ENCODE measurements at regions not wholly inside any gene's neighbourhood (a gene's known extent, or its start where the extent isn't known, plus 50 kb on each side); places are given as distances from the start of the nearest gene placed in this dataset.

- peak overlapping the region in 1 of 3 experiments; percentile 23 for H3K4me3 Mint-ChIP-seq
- peak overlapping the region; percentile 69 to 85 (median 75) for H3K27ac Mint-ChIP-seq
- no peaks in the 10 kb centered on the region for H3K36me3 Mint-ChIP-seq (ENCODE audit: low read depth)
- H3K4me1 Mint-ChIP-seq: peaks cover 24% of the 10 kb centered on the region
- no peak for TF ChIP-seq CTCF (IDR thresholded peaks at IDR 0.05; ENCODE audit: unreplicated experiment in 3 of 3)
- no peaks in the 10 kb centered on the region for H3K27me3 Mint-ChIP-seq (ENCODE audit: low read depth)
- H3K9me3 Mint-ChIP-seq: peaks cover 10% of the 10 kb centered on the region
These were observed 249.1 kb upstream of the LYZL1 start for GRCh38 chr10:29039677-29040189.

DNA sequence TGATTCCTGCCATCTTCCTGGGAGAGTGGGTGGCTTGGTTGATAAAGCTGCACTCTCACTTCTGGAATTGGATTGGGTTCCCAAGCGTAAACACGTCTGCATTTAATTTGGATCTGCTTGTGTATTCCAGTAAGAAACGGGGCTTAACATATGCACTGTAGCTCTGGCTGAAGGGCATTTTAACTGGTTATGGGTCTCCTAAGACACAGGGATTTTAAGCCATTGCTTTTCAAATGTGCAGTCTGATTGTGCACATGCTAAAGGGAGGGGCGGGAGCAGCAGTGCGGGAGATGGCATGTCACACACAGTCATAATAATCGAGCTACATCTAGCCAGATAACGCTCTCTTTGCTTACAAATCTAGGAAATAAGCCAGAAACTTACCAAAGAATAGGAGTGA, 247.3 kb upstream of the LYZL1 start:
- TF ChIP-seq CTCF (IDR thresholded peaks at IDR 0.05; ENCODE audit: unreplicated experiment in 3 of 3): no peak
- peaks cover 24% of the 10 kb centered on the region for H3K4me1 Mint-ChIP-seq
- H3K27ac Mint-ChIP-seq: peak overlapping the region in 2 of 3 experiments; percentile 42 to 83
- no peaks in the 10 kb centered on the region for H3K36me3 Mint-ChIP-seq (ENCODE audit: low read depth)
- peaks cover 10% of the 10 kb centered on the region for H3K9me3 Mint-ChIP-seq
- H3K4me3 Mint-ChIP-seq: peak overlapping the region in 1 of 3 experiments; percentile 30
- no peaks in the 10 kb centered on the region for H3K27me3 Mint-ChIP-seq (ENCODE audit: low read depth)

GRCh38 chr10:29048506-29048905, 240.4 kb upstream of the LYZL1 start:
- Mint-ChIP-seq H3K27me3 (ENCODE audit: low read depth) (no peaks in the 10 kb centered on the region), H3K4me1 (no peaks in the 10 kb centered on the region)
- no peak for TF ChIP-seq CTCF (IDR thresholded peaks at IDR 0.05; ENCODE audit: unreplicated experiment in 3 of 3)

DNA sequence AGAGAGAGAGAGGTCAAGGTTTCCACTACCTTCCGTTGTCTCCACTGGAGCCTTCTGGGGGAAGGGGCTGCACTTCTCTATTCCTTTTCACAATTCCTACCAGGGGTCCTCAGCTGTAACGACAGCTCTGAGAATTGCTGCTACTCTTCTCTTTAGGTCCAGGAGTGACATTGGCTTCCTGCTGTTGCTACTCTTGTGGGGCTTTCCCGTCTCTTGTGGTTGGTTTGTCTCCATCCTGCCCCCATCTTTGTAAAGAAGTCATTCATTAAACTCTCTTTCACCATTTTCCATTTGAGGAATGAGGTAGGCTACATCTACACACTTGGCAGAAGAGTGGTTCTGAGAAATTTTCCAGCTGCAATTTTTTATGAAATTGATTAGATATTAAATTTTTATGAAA, 238.8 kb upstream of the LYZL1 start:
- no peak overlapping the region for H3K4me3 Mint-ChIP-seq
- H3K27ac Mint-ChIP-seq: no peak overlapping the region
- H3K9me3 Mint-ChIP-seq: peaks cover 2% of the 10 kb centered on the region

More at GRCh38 chr10:29048506-29048905, 240.4 kb upstream of the LYZL1 start:
- Mint-ChIP-seq H3K36me3 (ENCODE audit: low read depth) (no peaks in the 10 kb centered on the region), H3K4me3 (no peak overlapping the region), H3K9me3 (peaks cover 2% of the 10 kb centered on the region), H3K27ac (no peak overlapping the region)

GRCh38 chr10:29055101-29055500, 233.8 kb upstream of the LYZL1 start:
- no peaks in the 10 kb centered on the region for H3K9me3 Mint-ChIP-seq

More for the DNA sequence above, 238.8 kb upstream of the LYZL1 start:
- TF ChIP-seq CTCF (IDR thresholded peaks at IDR 0.05; ENCODE audit: unreplicated experiment in 3 of 3): no peak
- Mint-ChIP-seq H3K27me3 (ENCODE audit: low read depth) (no peaks in the 10 kb centered on the region), H3K36me3 (ENCODE audit: low read depth) (no peaks in the 10 kb centered on the region), H3K4me1 (no peaks in the 10 kb centered on the region)

More at GRCh38 chr10:29055101-29055500, 233.8 kb upstream of the LYZL1 start:
- Mint-ChIP-seq H3K36me3 (ENCODE audit: low read depth) (no peaks in the 10 kb centered on the region), H3K4me1 (peaks cover 17% of the 10 kb centered on the region), H3K4me3 (no peak overlapping the region), H3K27ac (no peak overlapping the region), H3K27me3 (ENCODE audit: low read depth) (no peaks in the 10 kb centered on the region)
- TF ChIP-seq CTCF (IDR thresholded peaks at IDR 0.05; ENCODE audit: unreplicated experiment in 3 of 3): no peak

All from nephron (organoid).